ENCODE measurements at regions not wholly inside any gene's neighbourhood (a gene's known extent, or its start where the extent isn't known, plus 50 kb on each side); places are given as distances from the start of the nearest gene placed in this dataset.
A peak's percentile ranks its signal among the peaks of the same experiment; 100 is the strongest.

GRCh38 chr4:79576429-79576753 lies 168.4 kb upstream of the GK2 start:
- no peaks in the 10 kb centered on the region for H3K9me3 Mint-ChIP-seq
- H3K4me3 ChIP-seq (ENCODE audit: low read length) = no peak overlapping the region
- H3K27ac ChIP-seq (ENCODE audit: low read depth, low read length) = no peak overlapping the region
- no peaks in the 10 kb centered on the region for H3K36me3 ChIP-seq (ENCODE audit: control insufficient read depth, insufficient read depth, low read length)
- no peaks in the 10 kb centered on the region for H3K36me3 Mint-ChIP-seq (ENCODE audit: low read depth)
- H3K4me1 Mint-ChIP-seq = peaks cover 17% of the 10 kb centered on the region
- no peaks in the 10 kb centered on the region for H3K4me1 ChIP-seq (ENCODE audit: control insufficient read depth, insufficient read depth, low read length)
- peak; percentile 69 for TF ChIP-seq CTCF (conservative IDR thresholded peaks at IDR 0.05)
- H3K4me3 Mint-ChIP-seq = no peak overlapping the region
- H3K9ac ChIP-seq (ENCODE audit: extremely low read depth, low read length, poor library complexity, severe bottlenecking) = no peak overlapping the region
- H3K27ac Mint-ChIP-seq = no peak overlapping the region
- no peaks in the 10 kb centered on the region for H3K27me3 ChIP-seq (ENCODE audit: control insufficient read depth, insufficient read depth, low read length, poor library complexity, severe bottlenecking)
- no peak for DNase-seq
- no peaks in the 10 kb centered on the region for H3K27me3 Mint-ChIP-seq (ENCODE audit: insufficient read depth)
- H3K9me3 ChIP-seq (ENCODE audit: control insufficient read depth, low read length) = no peaks in the 10 kb centered on the region
- 73 to 78% methylated on average over 4 to 6 of the region's 6 CpGs for WGBS, 2 experiments (ENCODE audit: insufficient coverage in 1 of 2, insufficient read length in 1 of 2)

- no peaks in the 10 kb centered on the region for H3K36me3 Mint-ChIP-seq (ENCODE audit: low read depth)
These were observed 167.8 kb upstream of the GK2 start for GRCh38 chr4:79575709-79576428.

GRCh38 chr4:79574741-79575451 lies 166.9 kb upstream of the GK2 start:
- H3K27ac Mint-ChIP-seq = no peak overlapping the region
- H3K9me3 Mint-ChIP-seq = no peaks in the 10 kb centered on the region
- no peak overlapping the region for H3K27ac ChIP-seq (ENCODE audit: low read depth, low read length)
- no peak overlapping the region for H3K9ac ChIP-seq (ENCODE audit: extremely low read depth, low read length, poor library complexity, severe bottlenecking)
- H3K27me3 Mint-ChIP-seq (ENCODE audit: insufficient read depth) = no peaks in the 10 kb centered on the region
- H3K9me3 ChIP-seq (ENCODE audit: control insufficient read depth, low read length) = no peaks in the 10 kb centered on the region
- H3K27me3 ChIP-seq (ENCODE audit: control insufficient read depth, insufficient read depth, low read length, poor library complexity, severe bottlenecking) = no peaks in the 10 kb centered on the region
- H3K36me3 ChIP-seq (ENCODE audit: control insufficient read depth, insufficient read depth, low read length) = no peaks in the 10 kb centered on the region
- peaks cover 17% of the 10 kb centered on the region for H3K4me1 Mint-ChIP-seq
- no peaks in the 10 kb centered on the region for H3K36me3 Mint-ChIP-seq (ENCODE audit: low read depth)
- H3K4me3 Mint-ChIP-seq = no peak overlapping the region
- DNase-seq = no peak
- H3K4me3 ChIP-seq (ENCODE audit: low read length) = no peak overlapping the region
- WGBS, 2 experiments (ENCODE audit: insufficient coverage in 1 of 2, insufficient read length in 1 of 2) = 84 to 92% methylated on average over 6 of the region's 7 CpGs
- no peaks in the 10 kb centered on the region for H3K4me1 ChIP-seq (ENCODE audit: control insufficient read depth, insufficient read depth, low read length)
- TF ChIP-seq CTCF (conservative IDR thresholded peaks at IDR 0.05) = no peak

More at GRCh38 chr4:79575709-79576428, 167.8 kb upstream of the GK2 start:
- Mint-ChIP-seq H3K27ac (no peak overlapping the region), H3K4me1 (peaks cover 17% of the 10 kb centered on the region), H3K4me3 (no peak overlapping the region), H3K9me3 (no peaks in the 10 kb centered on the region), H3K27me3 (ENCODE audit: insufficient read depth) (no peaks in the 10 kb centered on the region)
- H3K4me1 ChIP-seq (ENCODE audit: control insufficient read depth, insufficient read depth, low read length) = no peaks in the 10 kb centered on the region
- H3K27me3 ChIP-seq (ENCODE audit: control insufficient read depth, insufficient read depth, low read length, poor library complexity, severe bottlenecking) = no peaks in the 10 kb centered on the region
- 91 to 100% methylated on average over 5 to 7 of the region's 7 CpGs for WGBS, 2 experiments (ENCODE audit: insufficient coverage in 1 of 2, insufficient read length in 1 of 2)
- no peaks in the 10 kb centered on the region for H3K36me3 ChIP-seq (ENCODE audit: control insufficient read depth, insufficient read depth, low read length)
- H3K4me3 ChIP-seq (ENCODE audit: low read length) = no peak overlapping the region
- TF ChIP-seq CTCF (conservative IDR thresholded peaks at IDR 0.05) = no peak
- no peak overlapping the region for H3K9ac ChIP-seq (ENCODE audit: extremely low read depth, low read length, poor library complexity, severe bottlenecking)
- H3K27ac ChIP-seq (ENCODE audit: low read depth, low read length) = no peak overlapping the region
- DNase-seq = no peak
- H3K9me3 ChIP-seq (ENCODE audit: control insufficient read depth, low read length) = no peaks in the 10 kb centered on the region

All from endodermal cell (in vitro differentiated cells).